Heart left ventricle (tissue), 13 donors: ENCODE measurements at regions not wholly inside any gene's neighbourhood (a gene's known extent, or its start where the extent isn't known, plus 50 kb on each side); places are given as distances from the start of the nearest gene placed in this dataset.

Experiments
- CTCF ChIP-seq, 12 donors: fragments of 200-600 bp; sonication (generic) in 4 of 12; IDR thresholded peaks; one replicate each; pipeline versions ENCODE4 v1.5.0 to v1.8.0; 2018 to 2022; ENCODE audit warnings: antibody characterized with exemption in 12 of 12, mild to moderate bottlenecking in 5 of 12
- POLR2A ChIP-seq, 2 donors: fragments of 450-650 bp; IDR thresholded peaks; one replicate each; pipeline ENCODE4 v1.6.1; 2017; ENCODE audit warnings: antibody characterized with exemption in 2 of 2, mild to moderate bottlenecking in 2 of 2, moderate library complexity in 2 of 2
- donor health status: ischemic (EF 13 %, LVEDD 7.1; RV severe dilation, severe dysfunction).
- donor health status: DM: no; HTN: yes; CAD: no.
- donor health status: DM: no; HTN: no; CAD: no.
- donor health status: ischemic (EF 25% LVEDD 6.9; RV normal size, moderate dysfunction).
- donor health status: ischemic (EF 25% LVEDD 5.7; RV mildly dilated, moderate dysfunction).
- donor health status: ischemic (EF 35%, LVEDD 5.7; RV mildly dilated, moderate dysfunction).
- donor health status: nonischemic (EF 11% LVEDD 7.7; RV severe dilation, severe dysfunction).
- donor health status: DM: yes; HTN: yes; CAD: no.
- donor health status: PGD.
- donor health status: ischemic (EF 29% LVEDD 5.4; RV normal size, mild dysfunction).
- donor health status: nonischemic (EF 23%, LVEDD 6.1; RV moderate dilation, normal function).

GRCh38 chr2:194455358-194455757 is 1201.7 kb upstream of the SLC39A10 start:
- no peak for TF ChIP-seq CTCF (IDR thresholded peaks at IDR 0.05)
- no peak for TF ChIP-seq POLR2A (IDR thresholded peaks at IDR 0.05)
